HCT116 (cell line): ENCODE measurements at regions not wholly inside any gene's neighbourhood (a gene's known extent, or its start where the extent isn't known, plus 50 kb on each side); places are given as distances from the start of the nearest gene placed in this dataset.
A peak's percentile ranks its signal among the peaks of the same experiment; 100 is the strongest.

Experiments used
- ATAC-seq: fragments of 200-7000 bp; cut with Tn5 transposase; 2 replicates; pipeline ENCODE4 v1.9.1; 2020; ENCODE audit warnings: mild to moderate bottlenecking, moderate library complexity
- BruUV-seq: library from RNA; stranded (reverse); fragments of 400-500 nt; replicated peaks from 2 replicates; lab custom pipeline; 2021; lab: Mats Ljungman, UMichigan
- CTCF ChIA-PET: fragments of 300-600 bp; sonication (Branson Sonifier 250); formaldehyde crosslinking; loops from one replicate; lab custom pipeline; 2021; ENCODE audit warnings: antibody characterized with exemption; lab: Charles Lee
- POLR2A ChIA-PET: fragments of 300-600, 350-600 bp; sonication (Branson Sonifier 250); formaldehyde crosslinking; loops from one replicate; lab custom pipeline; 2021; ENCODE audit warnings: antibody characterized with exemption; lab: Charles Lee
- RAD21 ChIA-PET, 2 experiments: fragments of 300-600 bp; sonication (Branson Sonifier 250); formaldehyde crosslinking; loops; one replicate each; lab custom pipeline; 2023; ENCODE audit warnings: low total read pairs in 2 of 2; ENCODE audit not compliant: uncharacterized antibody in 2 of 2, unreplicated experiment in 2 of 2, low non-redundant PET in 1 of 2; lab: Charles Lee
- DNase-seq: peaks from one replicate; pipeline ENCODE4 v3.0.0-alpha.2; 2010; ENCODE audit warnings: low read depth, low spot score
- H2AFZ ChIP-seq: fragments of 200-600 bp; shearing (Covaris generic), sonication (generic); 2 replicates; pipeline ENCODE4 v1.6.1; 2017; ENCODE audit warnings: low read depth, mixed run types, mixed read lengths, antibody characterized with exemption, low read length; ENCODE audit not compliant: poor library complexity, severe bottlenecking
- H3K27ac ChIP-seq: 2 replicates; pipeline ENCODE4 v1.5.1; 2012; ENCODE audit warnings: low read depth, low read length
- H3K27me3 ChIP-seq: fragments of 200-600 bp; sonication (generic); 2 replicates; pipeline ENCODE4 v1.6.1; 2016; ENCODE audit warnings: mixed run types, low read length, mixed read lengths; ENCODE audit not compliant: insufficient read depth
- H3K36me3 ChIP-seq, 2 experiments: fragments of 200-500 bp in 1 of 2; fragments of 200-600 bp in 1 of 2; sonication (Bioruptor generic) in 1 of 2; sonication (generic) in 1 of 2; 2 replicates each; pipeline versions ENCODE4 v1.5.1 to v1.6.1; 2014 to 2016; ENCODE audit warnings: low read length in 2 of 2, inconsistent platforms in 1 of 2, mixed read lengths in 1 of 2, mixed run types in 1 of 2; ENCODE audit not compliant: insufficient read depth in 2 of 2, control insufficient read depth in 1 of 2
- H3K4me1 ChIP-seq, 2 experiments: fragments of 200-600 bp in 1 of 2; sonication (generic) in 1 of 2; 2 replicates each; pipeline versions ENCODE4 v1.5.1 to v1.6.1; 2012 to 2017; ENCODE audit warnings: low read length in 2 of 2, inconsistent platforms in 1 of 2, mild to moderate bottlenecking in 1 of 2, mixed read lengths in 1 of 2, mixed run types in 1 of 2, moderate library complexity in 1 of 2; ENCODE audit not compliant: insufficient read depth in 2 of 2, control insufficient read depth in 1 of 2
- H3K4me2 ChIP-seq: fragments of 200-600 bp; sonication (generic); 2 replicates; pipeline ENCODE4 v1.6.1; 2017; ENCODE audit warnings: mixed run types, low read length, mixed read lengths
- H3K4me3 ChIP-seq, 2 experiments: fragments of 200-600 bp in 1 of 2; sonication (generic) in 1 of 2; replicated peaks in 1 of 2; 2 replicates each; pipeline ENCODE4 v1.5.1; 2011 to 2016; ENCODE audit warnings: low read length in 2 of 2, control low read depth in 1 of 2, low read depth in 1 of 2, mild to moderate bottlenecking in 1 of 2, mixed read lengths in 1 of 2, mixed run types in 1 of 2
- H3K79me2 ChIP-seq: fragments of 200-600 bp; sonication (generic); 2 replicates; pipeline ENCODE4 v1.6.1; 2017; ENCODE audit warnings: mild to moderate bottlenecking, mixed run types, low read length, moderate library complexity, mixed read lengths; ENCODE audit not compliant: insufficient read depth
- H3K9ac ChIP-seq: fragments of 200-600 bp; sonication (generic); 2 replicates; pipeline ENCODE4 v1.6.1; 2016; ENCODE audit warnings: low read length, mixed read lengths
- H3K9me2 ChIP-seq: fragments of 200-600 bp; sonication (generic), shearing (Covaris generic); 2 replicates; pipeline ENCODE4 v1.6.1; 2017; ENCODE audit warnings: mixed run types, mild to moderate bottlenecking, moderate library complexity; ENCODE audit not compliant: insufficient read depth
- H3K9me3 ChIP-seq, 2 experiments: fragments of 200-500 bp in 1 of 2; fragments of 200-600 bp in 1 of 2; sonication (Bioruptor generic) in 1 of 2; sonication (generic) in 1 of 2; 2 replicates each; pipeline ENCODE4 v1.6.1; 2014 to 2017; ENCODE audit warnings: low read length in 2 of 2, mixed read lengths in 2 of 2, inconsistent platforms in 1 of 2, low read depth in 1 of 2, mild to moderate bottlenecking in 1 of 2, mixed run types in 1 of 2, moderate library complexity in 1 of 2; ENCODE audit not compliant: control insufficient read depth in 1 of 2, insufficient read depth in 1 of 2
- H4K20me1 ChIP-seq: fragments of 200-600 bp; sonication (generic), shearing (Covaris generic); 2 replicates; pipeline ENCODE4 v1.6.1; 2017; ENCODE audit warnings: mixed run types, mild to moderate bottlenecking, moderate library complexity; ENCODE audit not compliant: insufficient read depth
- ATF3 ChIP-seq: IDR thresholded peaks from 2 replicates; pipeline ENCODE4 v1.6.1; 2012
- CTCF ChIP-seq, 3 experiments: fragments of 200-600 bp in 1 of 3; sonication (generic) in 1 of 3; IDR thresholded peaks in 2 of 3; conservative IDR thresholded peaks in 1 of 3; 2 replicates each; pipeline ENCODE4 v1.5.1; 2012 to 2017; ENCODE audit warnings: low read depth in 2 of 3, low read length in 2 of 3, antibody characterized with exemption in 1 of 3, borderline replicate concordance in 1 of 3, control low read depth in 1 of 3, mild to moderate bottlenecking in 1 of 3, mixed read lengths in 1 of 3, mixed run types in 1 of 3, moderate library complexity in 1 of 3; ENCODE audit not compliant: insufficient read depth in 1 of 3
- EGR1 ChIP-seq: IDR thresholded peaks from 2 replicates; pipeline ENCODE4 v1.6.1; 2012; ENCODE audit warnings: low read depth
- FOSL1 ChIP-seq: IDR thresholded peaks from 2 replicates; pipeline ENCODE4 v1.6.1; 2012; ENCODE audit warnings: low read depth
- POLR2A ChIP-seq: IDR thresholded peaks from 2 replicates; pipeline ENCODE4 v1.7.0; 2011; ENCODE audit warnings: borderline replicate concordance; ENCODE audit not compliant: insufficient read depth, insufficient read length; ENCODE audit errors: extremely low read depth
- RAD21 ChIP-seq: IDR thresholded peaks from 2 replicates; pipeline ENCODE4 v1.6.1; 2012; ENCODE audit warnings: low read depth, mild to moderate bottlenecking
- ZNF274 ChIP-seq: fragments of 200-500 bp; sonication (Bioruptor generic); IDR thresholded peaks from 2 replicates; pipeline ENCODE4 v1.6.1; 2014; ENCODE audit warnings: mild to moderate bottlenecking, low read depth, low read length, inconsistent platforms
- intact Hi-C: fragments of 100-400 bp; cut with micrococcal nuclease; formaldehyde crosslinking; loops from 2 replicates; pipeline ENCODE4 v1.10.0; 2022

- POLR2A ChIA-PET: interaction anchor here (1.1 kb wide), 1 partner anchor 11 kb away, joined by 3 read pairs; no protein-coding TSS in a partner anchor
- ATAC-seq: peak; percentile 74
- no peaks in the 10 kb centered on the region for H3K36me3 ChIP-seq
- RAD21 ChIA-PET: interaction anchor here in 1 of 2 experiments (1.3 kb wide), 1 partner anchor 916 kb away, joined by 3 read pairs; no protein-coding TSS in a partner anchor
- DNase-seq: no peak
- H2AFZ ChIP-seq: peak overlapping the region; percentile 81
- no peak for TF ChIP-seq FOSL1
- TF ChIP-seq ZNF274: no peak
- TF ChIP-seq RAD21: peak; percentile 95
- TF ChIP-seq CTCF (IDR thresholded peaks at IDR 0.05 in 2 of 3, conservative IDR thresholded peaks at IDR 0.05 in 1 of 3; ENCODE audit: borderline replicate concordance in 1 of 3, insufficient read depth in 1 of 3, low read depth in 2 of 3, low read length in 2 of 3): peak; percentile 71 to 84 (median 77)
- no peak for TF ChIP-seq POLR2A
- TF ChIP-seq ATF3: no peak
- TF ChIP-seq EGR1: no peak
- H3K4me3 ChIP-seq: no peak overlapping the region
- CTCF ChIA-PET: interaction anchor here (0.8 to 1.1 kb wide), 2 partner anchors 66 to 670 kb away, joined by 3 read pairs; no protein-coding TSS in a partner anchor
- no peak overlapping the region for H3K9ac ChIP-seq
- H3K4me1 ChIP-seq: peaks cover 5 to 14% of the 10 kb centered on the region in 2 experiments
- no peak overlapping the region for H3K27ac ChIP-seq
- BruUV-seq: no TSS peak
- no peaks in the 10 kb centered on the region for H3K79me2 ChIP-seq
- no peaks in the 10 kb centered on the region for H3K9me2 ChIP-seq
- no peaks in the 10 kb centered on the region for H3K9me3 ChIP-seq
- H4K20me1 ChIP-seq: no peaks in the 10 kb centered on the region
- H3K4me2 ChIP-seq: peak overlapping the region; percentile 45
- no peaks in the 10 kb centered on the region for H3K27me3 ChIP-seq
- intact Hi-C loops: loop anchor here (1.0 to 10.0 kb wide), 8 partner anchors 126 to 1411 kb away; no protein-coding TSS in a partner anchor
These were observed 175.1 kb upstream of the ATP11B start for GRCh38 chr3:182618085-182618732.
